ENCODE measurements at regions not wholly inside any gene's neighbourhood (a gene's known extent, or its start where the extent isn't known, plus 50 kb on each side); places are given as distances from the start of the nearest gene placed in this dataset.
A peak's percentile ranks its signal among the peaks of the same experiment; 100 is the strongest.
"Not testable (repeated sequence)": the region's sequence is repeated elsewhere in the genome, so short reads cannot be mapped to it uniquely, and the experiment has no call there.

- peaks cover 3% of the 10 kb centered on the region for H3K27me3 ChIP-seq (ENCODE audit: control insufficient read depth, insufficient read depth, low read length)
- no peak for DNase-seq (ENCODE audit: low read depth in 2 of 2)
- H3K9ac ChIP-seq (ENCODE audit: insufficient read depth, low read length) = no peak overlapping the region
- H3K4me1 ChIP-seq (ENCODE audit: control insufficient read depth, extremely low read depth, insufficient read depth, low read length) = no peaks in the 10 kb centered on the region
- no peak overlapping the region for H3K4me3 ChIP-seq (replicated peaks in 1 of 4; ENCODE audit: control extremely low read depth in 1 of 4, insufficient read depth in 1 of 4, low read depth in 3 of 4, low read length in 4 of 4)
- no peaks in the 10 kb centered on the region for H3K9me3 ChIP-seq (ENCODE audit: control insufficient read depth, insufficient read depth, low read depth, low read length)
- H3K4me2 ChIP-seq (ENCODE audit: extremely low read depth, insufficient read depth, low read length) = no peak overlapping the region
- TF ChIP-seq CTCF (conservative IDR thresholded peaks at IDR 0.05 in 1 of 2, IDR thresholded peaks at IDR 0.05 in 1 of 2; ENCODE audit: low read depth in 1 of 2, low read length in 2 of 2) (no peak), EZH2 (IDR thresholded peaks at IDR 0.05; ENCODE audit: low read length, missing control alignments) (no peak)
- H2AFZ ChIP-seq (ENCODE audit: low read length) = no peak overlapping the region
- H3K36me3 ChIP-seq (ENCODE audit: control insufficient read depth, insufficient read depth, low read length) = no peaks in the 10 kb centered on the region
- H4K20me1 ChIP-seq (ENCODE audit: control insufficient read depth, extremely low read depth, insufficient read depth, low read length) = no peaks in the 10 kb centered on the region
- H3K27ac ChIP-seq (ENCODE audit: insufficient read depth, low read length) = no peak overlapping the region
- H3K79me2 ChIP-seq (ENCODE audit: control insufficient read depth, insufficient read depth, low read length) = no peaks in the 10 kb centered on the region
Observed at GRCh38 chr10:45246522-45246921, 68.9 kb downstream of the OR13A1 start.

GRCh38 chr10:45249978-45250693, 65.3 kb downstream of the OR13A1 start:
- peak overlapping the region in 2 of 4 experiments; percentile 39 to 40 for H3K4me3 ChIP-seq (replicated peaks in 1 of 4; ENCODE audit: control extremely low read depth in 1 of 4, insufficient read depth in 1 of 4, low read depth in 3 of 4, low read length in 4 of 4)
- no peaks in the 10 kb centered on the region for H3K9me3 ChIP-seq (ENCODE audit: control insufficient read depth, insufficient read depth, low read depth, low read length)
- H3K27ac ChIP-seq (ENCODE audit: insufficient read depth, low read length) = no peak overlapping the region
- no peak overlapping the region for H2AFZ ChIP-seq (ENCODE audit: low read length)
- H3K4me2 ChIP-seq (ENCODE audit: extremely low read depth, insufficient read depth, low read length) = peak overlapping the region; percentile 38
- no peaks in the 10 kb centered on the region for H3K36me3 ChIP-seq (ENCODE audit: control insufficient read depth, insufficient read depth, low read length)
- peaks cover 3% of the 10 kb centered on the region for H3K27me3 ChIP-seq (ENCODE audit: control insufficient read depth, insufficient read depth, low read length)
- no peaks in the 10 kb centered on the region for H3K79me2 ChIP-seq (ENCODE audit: control insufficient read depth, insufficient read depth, low read length)
- H4K20me1 ChIP-seq (ENCODE audit: control insufficient read depth, extremely low read depth, insufficient read depth, low read length) = no peaks in the 10 kb centered on the region
- peak; percentile 46 to 75 for DNase-seq (ENCODE audit: low read depth in 2 of 2)
- TF ChIP-seq EZH2 (IDR thresholded peaks at IDR 0.05; ENCODE audit: low read length, missing control alignments) (no peak), CTCF (conservative IDR thresholded peaks at IDR 0.05 in 1 of 2, IDR thresholded peaks at IDR 0.05 in 1 of 2; ENCODE audit: low read depth in 1 of 2, low read length in 2 of 2) (peak; percentile 36 to 45)
- no peaks in the 10 kb centered on the region for H3K4me1 ChIP-seq (ENCODE audit: control insufficient read depth, extremely low read depth, insufficient read depth, low read length)
- H3K9ac ChIP-seq (ENCODE audit: insufficient read depth, low read length) = no peak overlapping the region

DNA sequence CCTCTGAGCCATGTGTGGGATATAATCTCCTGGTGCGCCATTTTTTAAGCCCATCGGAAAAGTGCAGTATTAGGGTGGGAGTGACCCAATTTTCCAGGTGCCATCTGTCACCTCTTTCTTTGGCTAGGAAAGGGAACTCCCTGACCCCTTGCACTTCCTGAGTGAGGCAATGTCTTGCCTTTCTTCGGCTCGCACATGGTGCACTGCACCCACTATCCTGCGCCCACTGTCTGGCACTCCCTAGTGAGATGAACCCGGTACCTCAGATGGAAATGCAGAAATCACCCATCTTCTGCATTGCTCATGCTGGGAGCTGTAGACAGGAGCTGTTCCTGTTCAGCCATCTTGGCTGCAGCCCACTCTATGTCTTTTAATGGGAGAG, 64.7 kb downstream of the OR13A1 start:
- H3K4me3 ChIP-seq (replicated peaks in 1 of 4; ENCODE audit: control extremely low read depth in 1 of 4, insufficient read depth in 1 of 4, low read depth in 3 of 4, low read length in 4 of 4); H3K79me2 ChIP-seq (ENCODE audit: control insufficient read depth, insufficient read depth, low read length); H4K20me1 ChIP-seq (ENCODE audit: control insufficient read depth, extremely low read depth, insufficient read depth, low read length); H3K27ac ChIP-seq (ENCODE audit: insufficient read depth, low read length); H3K27me3 ChIP-seq (ENCODE audit: control insufficient read depth, insufficient read depth, low read length); H3K4me1 ChIP-seq (ENCODE audit: control insufficient read depth, extremely low read depth, insufficient read depth, low read length); H3K4me2 ChIP-seq (ENCODE audit: extremely low read depth, insufficient read depth, low read length); H3K9me3 ChIP-seq (ENCODE audit: control insufficient read depth, insufficient read depth, low read depth, low read length); H3K36me3 ChIP-seq (ENCODE audit: control insufficient read depth, insufficient read depth, low read length); H3K9ac ChIP-seq (ENCODE audit: insufficient read depth, low read length); DNase-seq (ENCODE audit: low read depth in 2 of 2); H2AFZ ChIP-seq (ENCODE audit: low read length): not testable (repeated sequence)

Data from fibroblast of lung (primary cell).